ENCODE measurements at regions not wholly inside any gene's neighbourhood (a gene's known extent, or its start where the extent isn't known, plus 50 kb on each side); places are given as distances from the start of the nearest gene placed in this dataset.

- TF ChIP-seq TAF1 (IDR thresholded peaks at IDR 0.05; ENCODE audit: borderline replicate concordance, insufficient read depth, low read length) = no peak
- no peak for TF ChIP-seq POLR2AphosphoS5 (IDR thresholded peaks at IDR 0.05; ENCODE audit: low read depth, low read length)
- no peak for TF ChIP-seq SIN3A (IDR thresholded peaks at IDR 0.05; ENCODE audit: borderline replicate concordance, insufficient read depth, low read length)
These were observed 64.3 kb downstream of the FASLG start for GRCh38 chr1:172723251-172723650.
